SU-DHL-6 (cell line): ENCODE measurements at regions not wholly inside any gene's neighbourhood (a gene's known extent, or its start where the extent isn't known, plus 50 kb on each side); places are given as distances from the start of the nearest gene placed in this dataset.

Source experiments
- EZH2phosphoT487 ChIP-seq: fragments of 200-600 bp; sonication (generic), shearing (Covaris generic); conservative IDR thresholded peaks from 2 replicates; pipeline ENCODE4 v1.6.1; 2018; ENCODE audit warnings: mild to moderate bottlenecking, antibody characterized with exemption, low read length, moderate library complexity, mixed read lengths
- TF ChIP-seq, protein P1 (sequence below): fragments of 200-600 bp; sonication (generic); IDR thresholded peaks from one replicate; pipeline ENCODE4 v1.5.1; 2017; ENCODE audit warnings: antibody characterized with exemption, mild to moderate bottlenecking, low read length, moderate library complexity; ENCODE audit not compliant: insufficient read depth, poor library complexity, severe bottlenecking

DNA sequence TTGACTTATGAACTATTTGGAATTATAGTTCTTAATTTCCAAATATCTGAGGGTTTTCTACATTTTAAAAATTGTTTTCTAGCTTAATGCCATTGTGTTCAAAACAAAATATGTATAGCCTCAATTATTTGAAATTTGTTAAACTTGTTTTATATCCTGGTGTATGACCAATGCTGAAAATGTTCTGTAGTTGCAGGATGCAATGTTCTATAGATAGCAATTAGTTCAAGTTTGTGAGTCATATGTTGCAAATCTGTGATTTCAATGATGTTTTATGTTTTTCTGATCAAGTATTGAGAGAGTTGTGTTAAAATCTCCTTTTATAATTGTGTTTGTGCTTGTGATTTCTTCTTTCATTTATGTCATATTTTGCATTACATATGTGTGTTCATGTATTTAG is 517.5 kb downstream of the ADGRL2 start:
- TF ChIP-seq, protein P1, sequence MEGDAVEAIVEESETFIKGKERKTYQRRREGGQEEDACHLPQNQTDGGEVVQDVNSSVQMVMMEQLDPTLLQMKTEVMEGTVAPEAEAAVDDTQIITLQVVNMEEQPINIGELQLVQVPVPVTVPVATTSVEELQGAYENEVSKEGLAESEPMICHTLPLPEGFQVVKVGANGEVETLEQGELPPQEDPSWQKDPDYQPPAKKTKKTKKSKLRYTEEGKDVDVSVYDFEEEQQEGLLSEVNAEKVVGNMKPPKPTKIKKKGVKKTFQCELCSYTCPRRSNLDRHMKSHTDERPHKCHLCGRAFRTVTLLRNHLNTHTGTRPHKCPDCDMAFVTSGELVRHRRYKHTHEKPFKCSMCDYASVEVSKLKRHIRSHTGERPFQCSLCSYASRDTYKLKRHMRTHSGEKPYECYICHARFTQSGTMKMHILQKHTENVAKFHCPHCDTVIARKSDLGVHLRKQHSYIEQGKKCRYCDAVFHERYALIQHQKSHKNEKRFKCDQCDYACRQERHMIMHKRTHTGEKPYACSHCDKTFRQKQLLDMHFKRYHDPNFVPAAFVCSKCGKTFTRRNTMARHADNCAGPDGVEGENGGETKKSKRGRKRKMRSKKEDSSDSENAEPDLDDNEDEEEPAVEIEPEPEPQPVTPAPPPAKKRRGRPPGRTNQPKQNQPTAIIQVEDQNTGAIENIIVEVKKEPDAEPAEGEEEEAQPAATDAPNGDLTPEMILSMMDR = no peak
- no peak for TF ChIP-seq EZH2phosphoT487
